SK-N-SH (cell line): ENCODE measurements at regions not wholly inside any gene's neighbourhood (a gene's known extent, or its start where the extent isn't known, plus 50 kb on each side); places are given as distances from the start of the nearest gene placed in this dataset.

ENCODE experiments used
- CHD2 ChIP-seq: fragments of 150-350 bp; IDR thresholded peaks from 2 replicates; pipeline ENCODE4 v1.6.1; 2018; ENCODE audit warnings: low read length; ENCODE audit not compliant: partially characterized antibody
- MXI1 ChIP-seq: IDR thresholded peaks from 2 replicates; pipeline ENCODE4 v1.6.1; 2012; ENCODE audit warnings: mild to moderate bottlenecking, low read depth, low read length, improper control_type of control experiment
- POLR2AphosphoS5 ChIP-seq: IDR thresholded peaks from 2 replicates; pipeline ENCODE4 v1.6.1; 2012; ENCODE audit warnings: low read depth, low read length
- RAD21 ChIP-seq: IDR thresholded peaks from 2 replicates; pipeline ENCODE4 v1.6.1; 2012; ENCODE audit warnings: mild to moderate bottlenecking, low read length
- RFX5 ChIP-seq: IDR thresholded peaks from 2 replicates; pipeline ENCODE4 v1.6.1; 2012; ENCODE audit warnings: mild to moderate bottlenecking, improper control_type of control experiment, low read length
- SIN3A ChIP-seq: IDR thresholded peaks from 2 replicates; pipeline ENCODE4 v1.6.1; 2012; ENCODE audit warnings: low read depth, mild to moderate bottlenecking, low read length, moderate library complexity, borderline replicate concordance
- TAF1 ChIP-seq: IDR thresholded peaks from 2 replicates; pipeline ENCODE4 v1.6.1; 2012; ENCODE audit warnings: low read depth, mild to moderate bottlenecking, low read length, moderate library complexity, borderline replicate concordance
- TF ChIP-seq, protein P1 (sequence below): fragments of 200-600 bp; sonication (generic); IDR thresholded peaks from 2 replicates; pipeline ENCODE4 v1.6.1; 2017; ENCODE audit warnings: antibody characterized with exemption, mild to moderate bottlenecking, moderate library complexity
- TF ChIP-seq, protein P2 (sequence below): IDR thresholded peaks from 2 replicates; pipeline ENCODE4 v1.4.0; 2012; ENCODE audit warnings: low read depth
- TF ChIP-seq, protein P3 (sequence below): IDR thresholded peaks from 2 replicates; pipeline ENCODE4 v1.6.1; 2012; ENCODE audit warnings: mild to moderate bottlenecking, low read depth, low read length, moderate library complexity

DNA sequence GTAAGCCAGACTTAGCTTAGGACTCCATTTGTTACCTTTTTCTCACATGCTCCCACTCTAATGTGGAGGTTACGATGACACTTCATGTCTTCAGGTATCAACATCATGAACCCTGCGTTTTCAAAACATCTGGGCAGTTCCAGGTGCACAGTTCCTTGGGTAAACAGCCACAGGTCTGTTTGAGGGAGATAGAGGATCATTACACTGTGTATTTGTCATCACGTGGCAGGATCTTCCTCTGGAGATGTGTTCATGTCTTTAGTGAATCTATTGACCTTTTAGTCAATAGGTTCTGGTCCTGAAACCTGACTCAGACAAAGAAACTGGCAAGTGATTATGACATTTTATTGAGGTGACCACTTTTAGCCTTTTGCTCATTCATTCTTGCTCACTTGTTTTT, 145.5 kb downstream of the ANKRD7 start:
- TF ChIP-seq TAF1 (no peak), POLR2AphosphoS5 (no peak), MXI1 (no peak), RFX5 (no peak), CHD2 (no peak), SIN3A (no peak), RAD21 (no peak)
- TF ChIP-seq, protein P1, sequence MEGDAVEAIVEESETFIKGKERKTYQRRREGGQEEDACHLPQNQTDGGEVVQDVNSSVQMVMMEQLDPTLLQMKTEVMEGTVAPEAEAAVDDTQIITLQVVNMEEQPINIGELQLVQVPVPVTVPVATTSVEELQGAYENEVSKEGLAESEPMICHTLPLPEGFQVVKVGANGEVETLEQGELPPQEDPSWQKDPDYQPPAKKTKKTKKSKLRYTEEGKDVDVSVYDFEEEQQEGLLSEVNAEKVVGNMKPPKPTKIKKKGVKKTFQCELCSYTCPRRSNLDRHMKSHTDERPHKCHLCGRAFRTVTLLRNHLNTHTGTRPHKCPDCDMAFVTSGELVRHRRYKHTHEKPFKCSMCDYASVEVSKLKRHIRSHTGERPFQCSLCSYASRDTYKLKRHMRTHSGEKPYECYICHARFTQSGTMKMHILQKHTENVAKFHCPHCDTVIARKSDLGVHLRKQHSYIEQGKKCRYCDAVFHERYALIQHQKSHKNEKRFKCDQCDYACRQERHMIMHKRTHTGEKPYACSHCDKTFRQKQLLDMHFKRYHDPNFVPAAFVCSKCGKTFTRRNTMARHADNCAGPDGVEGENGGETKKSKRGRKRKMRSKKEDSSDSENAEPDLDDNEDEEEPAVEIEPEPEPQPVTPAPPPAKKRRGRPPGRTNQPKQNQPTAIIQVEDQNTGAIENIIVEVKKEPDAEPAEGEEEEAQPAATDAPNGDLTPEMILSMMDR: no peak
- TF ChIP-seq, protein P2, sequence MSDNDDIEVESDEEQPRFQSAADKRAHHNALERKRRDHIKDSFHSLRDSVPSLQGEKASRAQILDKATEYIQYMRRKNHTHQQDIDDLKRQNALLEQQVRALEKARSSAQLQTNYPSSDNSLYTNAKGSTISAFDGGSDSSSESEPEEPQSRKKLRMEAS: no peak
- TF ChIP-seq, protein P3, sequence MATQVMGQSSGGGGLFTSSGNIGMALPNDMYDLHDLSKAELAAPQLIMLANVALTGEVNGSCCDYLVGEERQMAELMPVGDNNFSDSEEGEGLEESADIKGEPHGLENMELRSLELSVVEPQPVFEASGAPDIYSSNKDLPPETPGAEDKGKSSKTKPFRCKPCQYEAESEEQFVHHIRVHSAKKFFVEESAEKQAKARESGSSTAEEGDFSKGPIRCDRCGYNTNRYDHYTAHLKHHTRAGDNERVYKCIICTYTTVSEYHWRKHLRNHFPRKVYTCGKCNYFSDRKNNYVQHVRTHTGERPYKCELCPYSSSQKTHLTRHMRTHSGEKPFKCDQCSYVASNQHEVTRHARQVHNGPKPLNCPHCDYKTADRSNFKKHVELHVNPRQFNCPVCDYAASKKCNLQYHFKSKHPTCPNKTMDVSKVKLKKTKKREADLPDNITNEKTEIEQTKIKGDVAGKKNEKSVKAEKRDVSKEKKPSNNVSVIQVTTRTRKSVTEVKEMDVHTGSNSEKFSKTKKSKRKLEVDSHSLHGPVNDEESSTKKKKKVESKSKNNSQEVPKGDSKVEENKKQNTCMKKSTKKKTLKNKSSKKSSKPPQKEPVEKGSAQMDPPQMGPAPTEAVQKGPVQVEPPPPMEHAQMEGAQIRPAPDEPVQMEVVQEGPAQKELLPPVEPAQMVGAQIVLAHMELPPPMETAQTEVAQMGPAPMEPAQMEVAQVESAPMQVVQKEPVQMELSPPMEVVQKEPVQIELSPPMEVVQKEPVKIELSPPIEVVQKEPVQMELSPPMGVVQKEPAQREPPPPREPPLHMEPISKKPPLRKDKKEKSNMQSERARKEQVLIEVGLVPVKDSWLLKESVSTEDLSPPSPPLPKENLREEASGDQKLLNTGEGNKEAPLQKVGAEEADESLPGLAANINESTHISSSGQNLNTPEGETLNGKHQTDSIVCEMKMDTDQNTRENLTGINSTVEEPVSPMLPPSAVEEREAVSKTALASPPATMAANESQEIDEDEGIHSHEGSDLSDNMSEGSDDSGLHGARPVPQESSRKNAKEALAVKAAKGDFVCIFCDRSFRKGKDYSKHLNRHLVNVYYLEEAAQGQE: no peak
